Stimulated activated naive CD8-positive, alpha-beta T cell treated with anti-CD3 and anti-CD28 coated beads, Interleukin-15, amount 100 ng/mL, for 72 hours (primary cell): ENCODE measurements at regions not wholly inside any gene's neighbourhood (a gene's known extent, or its start where the extent isn't known, plus 50 kb on each side); places are given as distances from the start of the nearest gene placed in this dataset.
A peak's percentile ranks its signal among the peaks of the same experiment; 100 is the strongest.
"Not testable (repeated sequence)": the region's sequence is repeated elsewhere in the genome, so short reads cannot be mapped to it uniquely, and the experiment has no call there.

ENCODE experiments used
- ATAC-seq: fragments of 150-1000 bp; cut with Tn5 transposase; 2 replicates; pipeline ENCODE4 v1.10.0; 2021; ENCODE audit warnings: mild to moderate bottlenecking, moderate library complexity
- DNase-seq, 2 donors: peaks; one replicate each; pipeline ENCODE4 v3.0.0; 2021 to 2022
- H3K27ac Mint-ChIP-seq, 2 donors: one replicate each; pipeline ENCODE4 v1.8.0; 2022; ENCODE audit warnings: mild to moderate bottlenecking in 2 of 2, mixed read lengths in 2 of 2, moderate library complexity in 2 of 2
- H3K27me3 Mint-ChIP-seq: one replicate; pipeline ENCODE4 v1.8.0; 2022; ENCODE audit warnings: mixed read lengths
- H3K4me1 Mint-ChIP-seq: one replicate; pipeline ENCODE4 v1.8.0; 2022; ENCODE audit warnings: mild to moderate bottlenecking, mixed read lengths
- H3K4me3 Mint-ChIP-seq, 2 donors: one replicate each; pipeline ENCODE4 v1.8.0; 2022; ENCODE audit warnings: mild to moderate bottlenecking in 2 of 2, mixed read lengths in 2 of 2, moderate library complexity in 1 of 2
- H3K9me3 Mint-ChIP-seq, 2 donors: one replicate each; pipeline ENCODE4 v1.8.0; 2022; ENCODE audit warnings: mixed read lengths in 2 of 2

GRCh38 chr5:145478651-145479050 lies 356.5 kb downstream of the PRELID2 start:
- no peak overlapping the region for H3K4me3 Mint-ChIP-seq
- H3K27ac Mint-ChIP-seq: no peak overlapping the region
- no peaks in the 10 kb centered on the region for H3K4me1 Mint-ChIP-seq
- DNase-seq (no peak), ATAC-seq (no peak)
- H3K9me3 Mint-ChIP-seq: peaks cover 0 to 10% of the 10 kb centered on the region in 2 donors
- no peaks in the 10 kb centered on the region for H3K27me3 Mint-ChIP-seq

- no peaks in the 10 kb centered on the region for H3K4me1 Mint-ChIP-seq
- no peak overlapping the region for H3K4me3 Mint-ChIP-seq
- DNase-seq (no peak), ATAC-seq (no peak)
- peaks cover 6% of the 10 kb centered on the region in 2 donors for H3K9me3 Mint-ChIP-seq
- H3K27me3 Mint-ChIP-seq: no peaks in the 10 kb centered on the region
- H3K27ac Mint-ChIP-seq: no peak overlapping the region
Observed at GRCh38 chr5:145473042-145473642, 362.0 kb downstream of the PRELID2 start.

- Mint-ChIP-seq H3K4me1 (no peaks in the 10 kb centered on the region), H3K4me3 (no peak overlapping the region), H3K27ac (peak overlapping the region in 1 of 2 donors; percentile 24), H3K27me3 (no peaks in the 10 kb centered on the region), H3K9me3 (peaks cover 6% of the 10 kb centered on the region in 2 donors)
- ATAC-seq (no peak), DNase-seq (no peak)
Observed at GRCh38 chr5:145471831-145472612, 363.1 kb downstream of the PRELID2 start.

GRCh38 chr5:145471026-145471425 lies 364.1 kb downstream of the PRELID2 start:
- Mint-ChIP-seq H3K27me3 (no peaks in the 10 kb centered on the region), H3K4me1 (no peaks in the 10 kb centered on the region), H3K9me3 (peaks cover 6% of the 10 kb centered on the region in 2 donors), H3K4me3 (no peak overlapping the region), H3K27ac (no peak overlapping the region)
- DNase-seq: no peak
- no peak for ATAC-seq

- ATAC-seq (no peak), DNase-seq (no peak)
- Mint-ChIP-seq H3K4me1 (no peaks in the 10 kb centered on the region), H3K4me3 (no peak overlapping the region), H3K9me3 (peaks cover 6% of the 10 kb centered on the region in 2 donors), H3K27ac (no peak overlapping the region), H3K27me3 (no peaks in the 10 kb centered on the region)
Observed at GRCh38 chr5:145470396-145470979, 364.7 kb downstream of the PRELID2 start.

GRCh38 chr5:145467446-145467845 lies 367.7 kb downstream of the PRELID2 start:
- Mint-ChIP-seq H3K27ac (no peak overlapping the region), H3K4me3 (no peak overlapping the region), H3K27me3 (no peaks in the 10 kb centered on the region), H3K4me1 (no peaks in the 10 kb centered on the region), H3K9me3 (peaks cover 6% of the 10 kb centered on the region in 2 donors)
- DNase-seq (no peak), ATAC-seq (no peak)

- no peak overlapping the region for H3K27ac Mint-ChIP-seq
- H3K9me3 Mint-ChIP-seq: peaks cover 3 to 5% of the 10 kb centered on the region in 2 donors
- H3K4me1 Mint-ChIP-seq: no peaks in the 10 kb centered on the region
- H3K27me3 Mint-ChIP-seq: no peaks in the 10 kb centered on the region
- ATAC-seq (no peak), DNase-seq (no peak)
- H3K4me3 Mint-ChIP-seq: no peak overlapping the region
Observed at GRCh38 chr5:145466533-145466932, 368.6 kb downstream of the PRELID2 start.

GRCh38 chr5:145465474-145466263 lies 369.5 kb downstream of the PRELID2 start:
- peaks cover 0 to 4% of the 10 kb centered on the region in 2 donors for H3K9me3 Mint-ChIP-seq
- H3K4me3 Mint-ChIP-seq: no peak overlapping the region
- ATAC-seq: no peak

GRCh38 chr5:145464171-145464570 lies 371.0 kb downstream of the PRELID2 start:
- H3K4me1 Mint-ChIP-seq: no peaks in the 10 kb centered on the region
- peaks cover 0 to 9% of the 10 kb centered on the region in 2 donors for H3K9me3 Mint-ChIP-seq
- no peak overlapping the region for H3K27ac Mint-ChIP-seq

More at GRCh38 chr5:145465474-145466263, 369.5 kb downstream of the PRELID2 start:
- no peaks in the 10 kb centered on the region for H3K4me1 Mint-ChIP-seq
- DNase-seq: no peak
- H3K27me3 Mint-ChIP-seq: no peaks in the 10 kb centered on the region
- no peak overlapping the region for H3K27ac Mint-ChIP-seq

GRCh38 chr5:145463634-145464033 lies 371.5 kb downstream of the PRELID2 start:
- ATAC-seq: no peak

More at GRCh38 chr5:145464171-145464570, 371.0 kb downstream of the PRELID2 start:
- ATAC-seq: no peak
- Mint-ChIP-seq H3K27me3 (no peaks in the 10 kb centered on the region), H3K4me3 (no peak overlapping the region)
- DNase-seq: no peak

GRCh38 chr5:145462525-145462924 lies 372.6 kb downstream of the PRELID2 start:
- DNase-seq (no peak), ATAC-seq (no peak)
- H3K4me3 Mint-ChIP-seq: no peak overlapping the region
- H3K4me1 Mint-ChIP-seq: no peaks in the 10 kb centered on the region
- H3K9me3 Mint-ChIP-seq: peaks cover 0 to 9% of the 10 kb centered on the region in 2 donors
- no peaks in the 10 kb centered on the region for H3K27me3 Mint-ChIP-seq
- H3K27ac Mint-ChIP-seq: no peak overlapping the region

More at GRCh38 chr5:145463634-145464033, 371.5 kb downstream of the PRELID2 start:
- no peak for DNase-seq
- H3K9me3 Mint-ChIP-seq: peaks cover 0 to 9% of the 10 kb centered on the region in 2 donors
- no peak overlapping the region for H3K27ac Mint-ChIP-seq
- H3K27me3 Mint-ChIP-seq: no peaks in the 10 kb centered on the region
- H3K4me1 Mint-ChIP-seq: no peaks in the 10 kb centered on the region
- H3K4me3 Mint-ChIP-seq: no peak overlapping the region

GRCh38 chr5:145450286-145450885 lies 384.8 kb downstream of the PRELID2 start:
- no peak overlapping the region for H3K27ac Mint-ChIP-seq
- peaks cover 0 to 18% of the 10 kb centered on the region in 2 donors for H3K9me3 Mint-ChIP-seq
- H3K4me1 Mint-ChIP-seq: no peaks in the 10 kb centered on the region
- DNase-seq (no peak), ATAC-seq (no peak)
- H3K27me3 Mint-ChIP-seq: no peaks in the 10 kb centered on the region
- no peak overlapping the region for H3K4me3 Mint-ChIP-seq

- no peaks in the 10 kb centered on the region for H3K27me3 Mint-ChIP-seq
- no peak for DNase-seq
- H3K27ac Mint-ChIP-seq: no peak overlapping the region
Observed at GRCh38 chr5:145449794-145450193, 385.3 kb downstream of the PRELID2 start.

GRCh38 chr5:145446875-145447274 lies 388.3 kb downstream of the PRELID2 start:
- DNase-seq, H3K27ac Mint-ChIP-seq, H3K4me3 Mint-ChIP-seq, H3K27me3 Mint-ChIP-seq, ATAC-seq, H3K4me1 Mint-ChIP-seq: not testable (repeated sequence)
- H3K9me3 Mint-ChIP-seq: peaks cover 0 to 22% of the 10 kb centered on the region in 2 donors

More at GRCh38 chr5:145449794-145450193, 385.3 kb downstream of the PRELID2 start:
- Mint-ChIP-seq H3K4me1 (no peaks in the 10 kb centered on the region), H3K9me3 (peaks cover 0 to 22% of the 10 kb centered on the region in 2 donors), H3K4me3 (no peak overlapping the region)
- ATAC-seq: no peak

- Mint-ChIP-seq H3K4me1 (no peaks in the 10 kb centered on the region), H3K9me3 (peaks cover 0 to 22% of the 10 kb centered on the region in 2 donors), H3K27me3 (no peaks in the 10 kb centered on the region), H3K27ac (no peak overlapping the region), H3K4me3 (no peak overlapping the region)
- ATAC-seq: no peak
- DNase-seq: no peak
Observed at GRCh38 chr5:145446412-145446811, 388.7 kb downstream of the PRELID2 start.
